ENCODE measurements at regions not wholly inside any gene's neighbourhood (a gene's known extent, or its start where the extent isn't known, plus 50 kb on each side); places are given as distances from the start of the nearest gene placed in this dataset.
"Not testable (repeated sequence)": the region's sequence is repeated elsewhere in the genome, so short reads cannot be mapped to it uniquely, and the experiment has no call there.

DNA sequence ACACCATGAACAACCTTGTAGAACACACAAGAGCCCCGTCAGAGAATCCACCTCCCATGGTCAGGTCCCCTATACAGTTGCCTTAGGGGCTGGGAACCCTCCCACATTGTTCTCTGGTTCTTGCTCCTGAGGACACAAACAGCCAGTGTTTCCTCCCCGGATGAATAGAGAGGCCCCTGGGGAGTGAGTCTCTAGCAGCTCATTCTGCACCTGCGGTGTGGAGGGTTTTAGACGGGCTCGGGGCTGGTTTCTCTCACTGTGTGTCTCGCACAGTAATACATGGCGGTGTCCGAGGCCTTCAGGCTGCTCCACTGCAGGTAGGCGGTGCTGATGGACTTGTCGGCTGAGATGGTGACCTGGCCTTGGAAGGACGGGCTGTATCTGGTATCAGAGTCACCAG, 1052.1 kb downstream of the TMEM121 start:
- H3K4me3 ChIP-seq, result no peak overlapping the region
- no peaks in the 10 kb centered on the region for H3K4me1 ChIP-seq (ENCODE audit: control insufficient read depth in 5 of 5, insufficient read depth in 5 of 5, low read length in 5 of 5)
- TF ChIP-seq, protein P1, sequence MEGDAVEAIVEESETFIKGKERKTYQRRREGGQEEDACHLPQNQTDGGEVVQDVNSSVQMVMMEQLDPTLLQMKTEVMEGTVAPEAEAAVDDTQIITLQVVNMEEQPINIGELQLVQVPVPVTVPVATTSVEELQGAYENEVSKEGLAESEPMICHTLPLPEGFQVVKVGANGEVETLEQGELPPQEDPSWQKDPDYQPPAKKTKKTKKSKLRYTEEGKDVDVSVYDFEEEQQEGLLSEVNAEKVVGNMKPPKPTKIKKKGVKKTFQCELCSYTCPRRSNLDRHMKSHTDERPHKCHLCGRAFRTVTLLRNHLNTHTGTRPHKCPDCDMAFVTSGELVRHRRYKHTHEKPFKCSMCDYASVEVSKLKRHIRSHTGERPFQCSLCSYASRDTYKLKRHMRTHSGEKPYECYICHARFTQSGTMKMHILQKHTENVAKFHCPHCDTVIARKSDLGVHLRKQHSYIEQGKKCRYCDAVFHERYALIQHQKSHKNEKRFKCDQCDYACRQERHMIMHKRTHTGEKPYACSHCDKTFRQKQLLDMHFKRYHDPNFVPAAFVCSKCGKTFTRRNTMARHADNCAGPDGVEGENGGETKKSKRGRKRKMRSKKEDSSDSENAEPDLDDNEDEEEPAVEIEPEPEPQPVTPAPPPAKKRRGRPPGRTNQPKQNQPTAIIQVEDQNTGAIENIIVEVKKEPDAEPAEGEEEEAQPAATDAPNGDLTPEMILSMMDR (IDR thresholded peaks at IDR 0.05; ENCODE audit: control extremely low read depth, extremely low read depth), result no peak
- H3K27ac ChIP-seq (ENCODE audit: low read depth in 1 of 2, low read length in 1 of 2), result no peak overlapping the region
- H3K9ac ChIP-seq (ENCODE audit: insufficient read depth in 1 of 2, low read length in 2 of 2), result no peak overlapping the region
- no peak for ATAC-seq (ENCODE audit: insufficient read depth, low FRiP score)
- no peaks in the 10 kb centered on the region for H3K36me3 ChIP-seq (ENCODE audit: control insufficient read depth in 4 of 4, insufficient read depth in 4 of 4, low read length in 4 of 4)
- no peak for DNase-seq
- 73 to 86% methylated on average over 11 of the region's 11 CpGs for WGBS, 2 donors
- no peaks in the 10 kb centered on the region for H3K27me3 ChIP-seq (ENCODE audit: control insufficient read depth in 3 of 3, insufficient read depth in 3 of 3, low read length in 2 of 3)
- peaks cover 0 to 9% (median 0%) of the 10 kb centered on the region in 4 donors for H3K9me3 ChIP-seq (ENCODE audit: control insufficient read depth in 4 of 4, insufficient read depth in 3 of 4, low read length in 3 of 4)

DNA sequence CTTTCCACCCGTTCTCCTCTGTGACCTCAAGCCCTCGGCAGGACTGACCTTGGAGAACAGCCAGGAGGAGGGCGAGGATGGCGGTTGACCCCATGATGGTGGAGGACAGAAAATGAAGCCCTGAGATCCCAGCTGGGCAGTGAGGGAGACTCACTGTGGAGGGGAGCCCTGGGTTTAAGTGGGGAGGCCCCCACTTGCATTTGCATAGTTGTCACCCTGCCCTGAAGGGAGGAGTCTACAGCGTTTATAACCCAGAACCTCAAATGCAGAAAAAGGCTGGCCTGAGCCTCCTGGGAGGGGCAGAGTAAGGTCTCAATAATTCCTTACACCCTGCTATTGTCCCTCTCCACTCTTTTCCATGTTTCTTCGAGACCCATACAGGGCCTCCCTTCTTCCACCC, 1052.7 kb downstream of the TMEM121 start:
- Histone ChIP-seq H3K9ac (ENCODE audit: insufficient read depth in 1 of 2, low read length in 2 of 2) (no peak overlapping the region), H3K27me3 (ENCODE audit: control insufficient read depth in 3 of 3, insufficient read depth in 3 of 3, low read length in 2 of 3) (no peaks in the 10 kb centered on the region), H3K27ac (ENCODE audit: low read depth in 1 of 2, low read length in 1 of 2) (no peak overlapping the region), H3K9me3 (ENCODE audit: control insufficient read depth in 4 of 4, insufficient read depth in 3 of 4, low read length in 3 of 4) (peaks cover 0 to 9% (median 0%) of the 10 kb centered on the region in 4 donors), H3K36me3 (ENCODE audit: control insufficient read depth in 4 of 4, insufficient read depth in 4 of 4, low read length in 4 of 4) (no peaks in the 10 kb centered on the region), H3K4me1 (ENCODE audit: control insufficient read depth in 5 of 5, insufficient read depth in 5 of 5, low read length in 5 of 5) (no peaks in the 10 kb centered on the region), H3K4me3 (no peak overlapping the region)
- TF ChIP-seq, protein P1 (IDR thresholded peaks at IDR 0.05; ENCODE audit: control extremely low read depth, extremely low read depth), result no peak
- 69 to 73% methylated on average over 6 of the region's 6 CpGs for WGBS, 2 donors
- DNase-seq (no peak), ATAC-seq (ENCODE audit: insufficient read depth, low FRiP score) (no peak)

DNA sequence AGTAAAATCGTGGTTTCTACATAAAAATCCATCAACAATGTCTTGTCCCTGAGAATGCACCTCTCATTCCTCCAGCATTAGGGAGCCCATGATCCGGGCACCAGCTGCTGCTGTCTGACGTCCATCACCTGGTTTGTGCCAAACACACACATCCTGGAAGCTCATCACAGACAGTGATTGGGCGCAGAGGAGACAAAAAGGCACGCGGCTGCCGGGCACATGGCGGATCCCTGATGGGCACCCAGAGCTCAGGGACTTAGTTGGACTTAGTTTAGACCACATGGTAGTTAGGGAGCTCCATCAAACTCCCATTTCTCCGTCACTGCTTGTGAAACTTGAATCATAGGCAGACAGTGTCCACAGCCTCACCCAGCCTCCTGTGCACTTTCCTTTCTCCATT, 1059.3 kb downstream of the TMEM121 start:
- Histone ChIP-seq H3K36me3 (ENCODE audit: control insufficient read depth in 4 of 4, insufficient read depth in 4 of 4, low read length in 4 of 4) (no peaks in the 10 kb centered on the region), H3K9me3 (ENCODE audit: control insufficient read depth in 4 of 4, insufficient read depth in 3 of 4, low read length in 3 of 4) (peaks cover 0 to 14% (median under 1%) of the 10 kb centered on the region in 4 donors), H3K4me3 (no peak overlapping the region), H3K9ac (ENCODE audit: insufficient read depth in 1 of 2, low read length in 2 of 2) (no peak overlapping the region), H3K4me1 (ENCODE audit: control insufficient read depth in 5 of 5, insufficient read depth in 5 of 5, low read length in 5 of 5) (no peaks in the 10 kb centered on the region), H3K27me3 (ENCODE audit: control insufficient read depth in 3 of 3, insufficient read depth in 3 of 3, low read length in 2 of 3) (no peaks in the 10 kb centered on the region), H3K27ac (ENCODE audit: low read depth in 1 of 2, low read length in 1 of 2) (no peak overlapping the region)
- TF ChIP-seq, protein P1 (IDR thresholded peaks at IDR 0.05; ENCODE audit: control extremely low read depth, extremely low read depth), result no peak
- WGBS, 2 donors, result 70 to 71% methylated on average over 9 of the region's 9 CpGs
- no peak for ATAC-seq (ENCODE audit: insufficient read depth, low FRiP score)
- DNase-seq, result no peak

DNA sequence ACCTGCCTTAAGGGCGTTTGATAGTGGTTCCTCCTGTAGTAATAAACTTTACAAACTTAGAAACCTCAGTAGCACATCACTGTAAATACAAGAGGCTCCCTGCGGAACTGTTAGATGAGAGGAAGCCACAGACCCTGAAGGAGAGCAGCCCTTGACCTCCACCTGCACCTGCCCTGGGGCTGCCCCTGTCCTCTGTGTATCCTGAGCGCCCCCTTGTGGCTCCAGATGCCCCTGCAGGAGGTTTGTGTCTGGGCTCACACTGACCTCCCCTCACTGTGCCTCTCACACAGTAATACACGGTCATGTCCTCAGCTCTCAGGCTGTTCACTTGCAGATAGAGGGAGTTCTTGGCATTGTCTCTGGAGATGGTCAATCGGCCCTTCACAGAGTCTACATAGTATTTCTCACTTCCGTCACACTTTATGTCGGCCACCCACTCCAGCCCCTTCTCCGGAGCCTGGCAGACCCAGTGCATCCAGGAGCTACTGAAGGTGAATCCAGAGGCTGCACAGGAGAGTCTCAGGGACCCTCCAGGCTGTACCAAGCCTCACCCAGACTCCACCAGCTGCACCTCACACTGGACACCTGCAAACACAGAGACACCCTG, 1059.8 kb downstream of the TMEM121 start:
- Histone ChIP-seq H3K4me1 (ENCODE audit: control insufficient read depth in 5 of 5, insufficient read depth in 5 of 5, low read length in 5 of 5) (no peaks in the 10 kb centered on the region), H3K27ac (ENCODE audit: low read depth in 1 of 2, low read length in 1 of 2) (no peak overlapping the region), H3K9me3 (ENCODE audit: control insufficient read depth in 4 of 4, insufficient read depth in 3 of 4, low read length in 3 of 4) (peaks cover 0 to 14% (median under 1%) of the 10 kb centered on the region in 4 donors), H3K4me3 (no peak overlapping the region), H3K36me3 (ENCODE audit: control insufficient read depth in 4 of 4, insufficient read depth in 4 of 4, low read length in 4 of 4) (no peaks in the 10 kb centered on the region), H3K9ac (ENCODE audit: insufficient read depth in 1 of 2, low read length in 2 of 2) (no peak overlapping the region), H3K27me3 (ENCODE audit: control insufficient read depth in 3 of 3, insufficient read depth in 3 of 3, low read length in 2 of 3) (no peaks in the 10 kb centered on the region)
- ATAC-seq (ENCODE audit: insufficient read depth, low FRiP score) (no peak), DNase-seq (no peak)
- WGBS, 2 donors, result 55 to 64% methylated on average over 8 of the region's 8 CpGs
- TF ChIP-seq, protein P1 (IDR thresholded peaks at IDR 0.05; ENCODE audit: control extremely low read depth, extremely low read depth), result no peak

DNA sequence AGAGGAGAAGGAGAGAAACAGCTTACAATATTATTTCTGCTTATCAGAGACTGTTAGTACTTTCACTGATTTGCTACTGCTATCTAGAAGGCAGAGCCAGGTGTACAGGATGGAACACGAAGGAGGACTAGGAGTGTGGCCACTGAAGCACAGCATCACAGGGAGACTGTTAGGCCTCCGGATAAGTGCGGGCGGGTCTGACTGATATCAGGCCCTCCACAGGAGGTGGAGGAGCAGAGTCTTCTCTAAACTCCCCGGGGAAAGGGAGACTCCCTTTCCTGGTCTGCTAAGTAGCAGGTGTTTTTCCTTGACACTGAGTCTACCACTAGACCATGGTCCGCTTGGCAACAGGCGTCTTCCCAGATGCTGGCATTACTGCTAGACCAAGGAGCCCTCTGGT, 1065.2 kb downstream of the TMEM121 start:
- H3K36me3 ChIP-seq (ENCODE audit: control insufficient read depth in 4 of 4, insufficient read depth in 4 of 4, low read length in 4 of 4); H3K27ac ChIP-seq (ENCODE audit: low read depth in 1 of 2, low read length in 1 of 2); ATAC-seq (ENCODE audit: insufficient read depth, low FRiP score); H3K9me3 ChIP-seq (ENCODE audit: control insufficient read depth in 4 of 4, insufficient read depth in 3 of 4, low read length in 3 of 4); DNase-seq; H3K4me3 ChIP-seq; H3K9ac ChIP-seq (ENCODE audit: insufficient read depth in 1 of 2, low read length in 2 of 2); H3K4me1 ChIP-seq (ENCODE audit: control insufficient read depth in 5 of 5, insufficient read depth in 5 of 5, low read length in 5 of 5); H3K27me3 ChIP-seq (ENCODE audit: control insufficient read depth in 3 of 3, insufficient read depth in 3 of 3, low read length in 2 of 3): not testable (repeated sequence)
- 87 to 89% methylated on average over 7 of the region's 7 CpGs for WGBS, 2 donors
